ENCODE measurements at regions not wholly inside any gene's neighbourhood (a gene's known extent, or its start where the extent isn't known, plus 50 kb on each side); places are given as distances from the start of the nearest gene placed in this dataset.

GRCh38 chr5:77563475-77563874, 71.4 kb upstream of the WDR41 start:
- Histone ChIP-seq H3K79me2 (replicated peaks; ENCODE audit: insufficient read depth) (no peaks in the 10 kb centered on the region), H3K27me3 (ENCODE audit: insufficient read depth) (no peaks in the 10 kb centered on the region; the same call in 1 of the 2 replicates), H3K27ac (ENCODE audit: low read depth) (no peak overlapping the region), H3K36me3 (ENCODE audit: insufficient read depth) (no peaks in the 10 kb centered on the region), H3K4me2 (no peak overlapping the region), H3K4me1 (ENCODE audit: insufficient read depth) (no peaks in the 10 kb centered on the region; the same call in 1 of the 2 replicates), H3F3A (replicated peaks; ENCODE audit: low read depth) (no peaks in the 10 kb centered on the region), H3K4me3 (no peak overlapping the region), H3K9me2 (ENCODE audit: insufficient read depth) (no peaks in the 10 kb centered on the region), H4K20me1 (replicated peaks; ENCODE audit: insufficient read depth) (no peaks in the 10 kb centered on the region), H2AFZ (no peak overlapping the region)
- ATAC-seq (no peak), DNase-seq (ENCODE audit: low spot score) (no peak)
- Mint-ChIP-seq H3K9me3 (no peaks in the 10 kb centered on the region), H3K4me3 (no peak overlapping the region), H3K36me3 (ENCODE audit: low read depth) (no peaks in the 10 kb centered on the region), H3K4me1 (no peaks in the 10 kb centered on the region), H3K27ac (no peak overlapping the region), H3K27me3 (ENCODE audit: insufficient read depth, low read depth, poor library complexity) (no peaks in the 10 kb centered on the region)
- TF ChIP-seq ETS1 (IDR thresholded peaks at IDR 0.05) (no peak), JUNB (IDR thresholded peaks at IDR 0.05; ENCODE audit: unreplicated experiment) (no peak), CTCF (conservative IDR thresholded peaks at IDR 0.05; ENCODE audit: low read depth in 2 of 2) (no peak), POLR2AphosphoS5 (IDR thresholded peaks at IDR 0.05; ENCODE audit: low read depth) (no peak), CREB1 (CRISPR knock-in tag; IDR thresholded peaks at IDR 0.05; ENCODE audit: low read depth) (no peak), REST (IDR thresholded peaks at IDR 0.05; ENCODE audit: unreplicated experiment) (no peak), ZNF462 (CRISPR knock-in tag; IDR thresholded peaks at IDR 0.05) (no peak), STAT1 (IDR thresholded peaks at IDR 0.05; ENCODE audit: unreplicated experiment) (no peak), ZNF331 (CRISPR knock-in tag; IDR thresholded peaks at IDR 0.05; ENCODE audit: low read depth) (no peak), EZH2 (IDR thresholded peaks at IDR 0.05; ENCODE audit: low read depth, unreplicated experiment) (no peak), ZNF114 (CRISPR knock-in tag; IDR thresholded peaks at IDR 0.05) (no peak), EZH2phosphoT487 (IDR thresholded peaks at IDR 0.05; ENCODE audit: unreplicated experiment) (no peak), NANOG (IDR thresholded peaks at IDR 0.05; ENCODE audit: borderline replicate concordance) (no peak)
